ENCODE measurements at regions not wholly inside any gene's neighbourhood (a gene's known extent, or its start where the extent isn't known, plus 50 kb on each side); places are given as distances from the start of the nearest gene placed in this dataset.
"Not testable (repeated sequence)": the region's sequence is repeated elsewhere in the genome, so short reads cannot be mapped to it uniquely, and the experiment has no call there.

DNA sequence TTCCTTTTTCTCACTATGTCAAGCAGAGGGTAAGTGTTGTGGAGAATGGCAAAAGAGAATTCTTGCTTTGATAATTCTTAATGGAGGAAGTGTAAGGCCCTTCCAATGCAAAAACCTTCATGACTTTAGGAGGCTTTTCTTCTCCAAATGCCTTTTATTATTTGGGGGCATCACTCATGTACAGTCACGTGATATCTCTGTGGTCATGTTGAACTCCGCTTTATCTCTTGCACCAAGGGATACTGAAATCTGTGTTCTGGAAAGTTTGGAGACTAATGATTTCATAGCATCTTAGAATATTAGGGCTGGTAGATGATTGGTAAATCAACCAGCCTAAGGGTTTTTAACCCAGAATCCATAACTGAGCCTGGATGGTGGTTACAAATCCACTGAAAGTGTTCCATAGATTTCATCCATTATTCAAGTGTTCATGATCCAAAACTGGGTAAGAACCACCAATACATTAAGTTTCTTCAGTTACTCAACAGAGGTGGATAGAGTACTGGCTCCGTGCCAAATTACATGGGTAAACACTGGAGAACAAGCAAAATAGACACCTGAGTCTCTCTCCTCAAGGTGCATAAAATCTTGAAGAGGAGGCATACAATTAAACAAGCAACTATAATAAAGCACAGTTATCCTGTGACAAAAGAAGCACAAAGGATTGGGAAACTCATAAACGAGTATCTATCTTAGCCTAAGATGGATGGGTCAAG lies 169.6 kb upstream of the EPHA4 start:
- H3K4me1 ChIP-seq (ENCODE audit: low read depth, poor library complexity, severe bottlenecking) = no peaks in the 10 kb centered on the region
- H3K27ac ChIP-seq = no peak overlapping the region
- H4K20me1 ChIP-seq (ENCODE audit: insufficient read depth) = no peaks in the 10 kb centered on the region
- H3K27me3 ChIP-seq (ENCODE audit: insufficient read depth, low read depth) = no peaks in the 10 kb centered on the region
- H2AFZ ChIP-seq (ENCODE audit: low read depth) = no peak overlapping the region
- H3K79me2 ChIP-seq (ENCODE audit: insufficient read depth, low read depth) = no peaks in the 10 kb centered on the region
- H3K4me2 ChIP-seq = no peak overlapping the region
- TF ChIP-seq, protein P1, sequence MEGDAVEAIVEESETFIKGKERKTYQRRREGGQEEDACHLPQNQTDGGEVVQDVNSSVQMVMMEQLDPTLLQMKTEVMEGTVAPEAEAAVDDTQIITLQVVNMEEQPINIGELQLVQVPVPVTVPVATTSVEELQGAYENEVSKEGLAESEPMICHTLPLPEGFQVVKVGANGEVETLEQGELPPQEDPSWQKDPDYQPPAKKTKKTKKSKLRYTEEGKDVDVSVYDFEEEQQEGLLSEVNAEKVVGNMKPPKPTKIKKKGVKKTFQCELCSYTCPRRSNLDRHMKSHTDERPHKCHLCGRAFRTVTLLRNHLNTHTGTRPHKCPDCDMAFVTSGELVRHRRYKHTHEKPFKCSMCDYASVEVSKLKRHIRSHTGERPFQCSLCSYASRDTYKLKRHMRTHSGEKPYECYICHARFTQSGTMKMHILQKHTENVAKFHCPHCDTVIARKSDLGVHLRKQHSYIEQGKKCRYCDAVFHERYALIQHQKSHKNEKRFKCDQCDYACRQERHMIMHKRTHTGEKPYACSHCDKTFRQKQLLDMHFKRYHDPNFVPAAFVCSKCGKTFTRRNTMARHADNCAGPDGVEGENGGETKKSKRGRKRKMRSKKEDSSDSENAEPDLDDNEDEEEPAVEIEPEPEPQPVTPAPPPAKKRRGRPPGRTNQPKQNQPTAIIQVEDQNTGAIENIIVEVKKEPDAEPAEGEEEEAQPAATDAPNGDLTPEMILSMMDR (conservative IDR thresholded peaks at IDR 0.05; ENCODE audit: low read depth, low read length) = no peak
- no peak overlapping the region for H3K4me3 ChIP-seq (IDR thresholded peaks at IDR 0.05; ENCODE audit: insufficient read depth, low read depth, low read length)
- no peak overlapping the region for H3K9ac ChIP-seq
- no peaks in the 10 kb centered on the region for H3K36me3 ChIP-seq (ENCODE audit: insufficient read depth)

DNA sequence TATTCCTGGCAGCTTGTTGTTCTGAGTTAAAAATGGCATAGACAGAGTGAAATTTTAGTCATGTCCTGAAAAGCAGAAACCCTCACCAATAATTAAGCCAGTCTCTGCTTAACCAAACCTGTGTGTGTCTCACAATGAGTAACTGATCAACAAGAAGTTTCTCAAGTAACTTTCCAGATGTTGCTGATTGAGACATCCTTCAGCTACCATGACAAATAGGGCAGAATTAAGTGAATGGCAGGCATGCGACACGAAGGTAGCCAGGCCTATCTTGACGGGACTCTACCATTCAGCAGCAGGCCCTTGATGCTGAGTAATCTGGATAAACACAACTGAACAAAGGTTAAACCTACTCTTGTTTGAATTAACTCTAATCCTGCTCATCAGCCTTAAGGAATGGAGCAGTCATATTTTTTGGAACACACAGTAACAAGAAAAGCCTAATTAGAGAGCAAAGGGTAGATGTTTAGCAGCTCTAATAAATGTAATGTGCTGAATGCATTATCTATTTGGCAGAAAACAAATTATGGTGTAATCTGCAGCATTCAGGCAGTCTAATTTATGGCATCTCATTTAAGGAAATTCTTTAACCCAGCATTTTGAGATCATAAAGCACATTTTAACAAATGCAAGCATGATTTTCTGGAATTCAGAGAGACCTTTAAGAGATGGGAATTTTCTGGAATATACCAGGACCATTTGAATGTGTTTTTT lies 159.5 kb upstream of the EPHA4 start:
- Histone ChIP-seq H3K27ac (no peak overlapping the region), H3K27me3 (ENCODE audit: insufficient read depth, low read depth) (no peaks in the 10 kb centered on the region), H3K4me1 (ENCODE audit: low read depth, poor library complexity, severe bottlenecking) (no peaks in the 10 kb centered on the region), H3K36me3 (ENCODE audit: insufficient read depth) (no peaks in the 10 kb centered on the region), H3K79me2 (ENCODE audit: insufficient read depth, low read depth) (no peaks in the 10 kb centered on the region), H3K4me2 (no peak overlapping the region), H3K4me3 (IDR thresholded peaks at IDR 0.05; ENCODE audit: insufficient read depth, low read depth, low read length) (no peak overlapping the region), H4K20me1 (ENCODE audit: insufficient read depth) (no peaks in the 10 kb centered on the region), H3K9ac (no peak overlapping the region), H2AFZ (ENCODE audit: low read depth) (no peak overlapping the region)
- TF ChIP-seq, protein P1 (conservative IDR thresholded peaks at IDR 0.05; ENCODE audit: low read depth, low read length) = no peak

DNA sequence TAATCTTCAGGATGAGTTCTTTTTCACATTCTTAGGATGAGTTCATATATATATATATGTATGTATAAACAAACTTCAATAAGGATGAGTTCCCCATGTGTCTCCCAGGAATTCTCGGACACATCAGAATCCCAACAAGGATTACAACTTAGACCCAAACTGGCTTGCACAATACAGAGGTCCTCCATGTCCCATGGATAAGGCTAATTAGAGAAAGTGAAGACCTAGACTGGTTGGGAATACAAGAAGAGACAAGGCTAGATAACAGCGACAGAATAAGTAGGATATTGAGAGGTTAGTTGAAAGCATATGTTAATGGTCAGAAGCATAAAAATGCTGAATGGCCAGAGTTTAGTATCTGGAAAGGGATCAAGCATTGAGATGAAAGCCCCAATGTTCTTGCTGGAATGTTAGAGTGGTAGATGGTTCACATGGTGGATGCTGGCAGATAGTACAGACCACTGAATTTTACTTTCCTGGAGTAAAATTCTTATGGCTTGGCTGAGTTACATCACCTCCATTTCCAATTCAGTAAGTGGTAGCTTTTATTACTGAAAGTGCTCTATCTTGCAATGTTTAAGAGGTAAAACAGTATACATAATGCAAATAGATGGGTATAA lies 154.9 kb upstream of the EPHA4 start:
- Histone ChIP-seq H3K27me3 (ENCODE audit: insufficient read depth, low read depth) (no peaks in the 10 kb centered on the region), H4K20me1 (ENCODE audit: insufficient read depth) (no peaks in the 10 kb centered on the region), H2AFZ (ENCODE audit: low read depth) (no peak overlapping the region), H3K4me2 (no peak overlapping the region), H3K36me3 (ENCODE audit: insufficient read depth) (no peaks in the 10 kb centered on the region), H3K4me3 (IDR thresholded peaks at IDR 0.05; ENCODE audit: insufficient read depth, low read depth, low read length) (no peak overlapping the region), H3K4me1 (ENCODE audit: low read depth, poor library complexity, severe bottlenecking) (no peaks in the 10 kb centered on the region), H3K27ac (no peak overlapping the region), H3K9ac (no peak overlapping the region), H3K79me2 (ENCODE audit: insufficient read depth, low read depth) (no peaks in the 10 kb centered on the region)
- TF ChIP-seq, protein P1 (conservative IDR thresholded peaks at IDR 0.05; ENCODE audit: low read depth, low read length) = no peak

DNA sequence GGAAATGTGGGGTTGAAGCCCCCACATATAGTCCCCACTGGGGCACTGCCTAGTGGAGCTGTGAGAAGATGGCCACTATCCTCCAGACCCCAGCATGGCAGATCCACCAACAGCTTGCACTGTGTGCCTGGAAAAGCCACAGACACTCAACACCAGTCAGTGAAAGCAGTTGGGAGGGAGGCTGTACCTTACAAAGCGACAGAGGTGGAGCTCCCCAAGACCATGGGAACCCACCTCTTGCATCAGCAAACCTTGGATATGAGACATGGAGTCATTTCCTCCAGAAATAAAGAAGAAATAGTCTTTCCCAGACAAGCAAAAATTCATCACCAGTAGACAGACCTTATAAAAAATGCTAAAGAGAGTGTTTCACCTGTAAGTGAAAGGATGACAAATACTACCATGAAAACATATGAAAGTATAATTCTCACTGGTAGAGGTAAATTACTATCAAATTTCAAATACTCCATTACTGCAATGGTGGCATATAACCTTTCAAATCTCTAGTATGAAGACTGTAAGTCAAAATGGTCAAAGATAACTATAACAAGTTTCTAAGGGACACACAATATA lies 152.6 kb upstream of the EPHA4 start:
- H3K9ac ChIP-seq = no peak overlapping the region
- H3K27me3 ChIP-seq (ENCODE audit: insufficient read depth, low read depth) = no peaks in the 10 kb centered on the region
- H3K4me3 ChIP-seq (IDR thresholded peaks at IDR 0.05; ENCODE audit: insufficient read depth, low read depth, low read length) = no peak overlapping the region
- H3K4me1 ChIP-seq (ENCODE audit: low read depth, poor library complexity, severe bottlenecking) = no peaks in the 10 kb centered on the region
- H3K27ac ChIP-seq = no peak overlapping the region
- H4K20me1 ChIP-seq (ENCODE audit: insufficient read depth) = no peaks in the 10 kb centered on the region
- no peaks in the 10 kb centered on the region for H3K36me3 ChIP-seq (ENCODE audit: insufficient read depth)
- no peaks in the 10 kb centered on the region for H3K79me2 ChIP-seq (ENCODE audit: insufficient read depth, low read depth)
- TF ChIP-seq, protein P1 (conservative IDR thresholded peaks at IDR 0.05; ENCODE audit: low read depth, low read length) = no peak
- H3K4me2 ChIP-seq = no peak overlapping the region
- no peak overlapping the region for H2AFZ ChIP-seq (ENCODE audit: low read depth)

DNA sequence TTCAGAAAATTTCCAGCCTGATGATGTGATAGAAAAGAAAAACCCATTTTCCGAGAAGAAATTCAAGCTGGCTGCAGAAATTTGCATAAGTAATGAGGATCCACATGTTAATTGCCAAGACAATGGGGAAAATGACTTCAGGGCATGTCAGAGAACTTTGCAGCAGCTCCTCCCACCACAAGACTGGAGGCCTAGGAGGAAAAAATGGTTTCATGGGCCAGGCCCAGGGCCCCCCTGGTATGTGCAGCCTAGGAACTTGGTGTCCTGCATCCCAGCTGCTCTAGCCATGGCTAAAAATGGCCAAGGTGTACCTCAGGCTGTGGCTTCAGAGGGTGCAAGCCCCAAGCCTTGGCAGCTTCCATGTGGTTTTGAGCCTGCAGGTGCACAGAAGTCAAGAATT lies 152.0 kb upstream of the EPHA4 start:
- H3K4me3 ChIP-seq (IDR thresholded peaks at IDR 0.05; ENCODE audit: insufficient read depth, low read depth, low read length); H3K9ac ChIP-seq; H2AFZ ChIP-seq (ENCODE audit: low read depth); H3K4me2 ChIP-seq; H3K79me2 ChIP-seq (ENCODE audit: insufficient read depth, low read depth); H3K4me1 ChIP-seq (ENCODE audit: low read depth, poor library complexity, severe bottlenecking); H3K27ac ChIP-seq; H4K20me1 ChIP-seq (ENCODE audit: insufficient read depth); H3K36me3 ChIP-seq (ENCODE audit: insufficient read depth); H3K27me3 ChIP-seq (ENCODE audit: insufficient read depth, low read depth): not testable (repeated sequence)

Measured in KMS-11 (cell line).